Globus pallidus (tissue), 1 donor: ENCODE measurements at regions not wholly inside any gene's neighbourhood (a gene's known extent, or its start where the extent isn't known, plus 50 kb on each side); places are given as distances from the start of the nearest gene placed in this dataset.
"Not testable (repeated sequence)": the region's sequence is repeated elsewhere in the genome, so short reads cannot be mapped to it uniquely, and the experiment has no call there.

Experiments used
- DNase-seq: peaks from one replicate; pipeline ENCODE4 v3.0.0-alpha.2; 2015; ENCODE audit warnings: low spot score

DNA sequence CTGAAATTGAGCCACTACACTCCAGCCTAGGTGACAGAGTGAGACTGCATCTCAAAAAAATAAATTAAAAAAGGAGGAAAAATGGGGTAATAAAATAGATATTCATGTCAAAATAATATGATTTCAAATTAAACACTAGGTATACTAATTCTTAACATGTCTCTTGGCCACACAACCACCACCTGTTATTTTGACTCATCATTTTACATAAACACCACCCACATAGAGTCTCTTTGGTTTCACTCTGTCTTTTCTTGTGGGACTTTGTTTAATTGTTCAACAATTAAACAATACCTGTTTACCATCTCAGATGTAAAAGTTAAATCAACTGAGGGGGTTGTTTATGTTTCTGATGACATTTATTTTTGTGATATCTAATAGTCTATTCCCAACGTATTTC is 476.8 kb upstream of the ADGRB3 start:
- no peak for DNase-seq

DNA sequence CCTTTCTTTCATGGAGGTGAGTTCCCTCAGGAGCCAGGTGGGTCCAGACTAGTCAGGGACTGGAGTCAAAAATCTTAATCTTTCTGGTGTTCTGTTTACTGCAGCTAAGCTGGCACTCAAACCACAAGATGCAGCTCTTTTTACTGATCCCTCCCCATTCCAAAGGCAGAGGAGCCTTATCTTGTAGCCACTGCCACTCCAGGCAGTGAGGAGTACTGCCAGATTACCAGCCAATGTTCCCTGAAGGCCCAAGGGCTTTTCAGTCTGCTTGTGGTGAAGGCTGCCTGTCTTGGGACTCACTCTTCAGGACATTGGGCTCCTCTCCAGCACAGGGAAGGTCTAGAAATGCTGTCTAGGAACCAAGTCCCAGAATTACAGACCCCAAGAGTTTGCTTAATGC is 490.4 kb upstream of the ADGRB3 start:
- DNase-seq: no peak

DNA sequence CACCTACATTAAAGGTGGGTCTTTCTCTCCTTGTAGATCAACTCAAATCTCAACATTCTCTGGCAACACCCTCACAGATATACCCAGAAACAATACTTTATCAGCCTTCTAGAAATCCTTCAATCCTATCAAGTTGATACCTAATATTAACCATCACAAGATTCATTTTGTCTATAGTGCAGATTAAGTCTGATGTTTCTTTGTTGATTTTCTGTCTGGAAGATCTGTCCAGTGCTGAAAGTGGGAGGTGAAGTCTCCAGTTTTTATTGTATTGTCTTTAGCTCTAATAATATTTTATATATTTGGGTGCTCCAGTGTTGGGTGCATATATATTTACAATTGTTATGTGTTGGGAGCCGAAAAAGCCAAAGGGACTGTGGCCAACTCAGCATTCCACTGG is 493.9 kb upstream of the ADGRB3 start:
- DNase-seq: no peak

DNA sequence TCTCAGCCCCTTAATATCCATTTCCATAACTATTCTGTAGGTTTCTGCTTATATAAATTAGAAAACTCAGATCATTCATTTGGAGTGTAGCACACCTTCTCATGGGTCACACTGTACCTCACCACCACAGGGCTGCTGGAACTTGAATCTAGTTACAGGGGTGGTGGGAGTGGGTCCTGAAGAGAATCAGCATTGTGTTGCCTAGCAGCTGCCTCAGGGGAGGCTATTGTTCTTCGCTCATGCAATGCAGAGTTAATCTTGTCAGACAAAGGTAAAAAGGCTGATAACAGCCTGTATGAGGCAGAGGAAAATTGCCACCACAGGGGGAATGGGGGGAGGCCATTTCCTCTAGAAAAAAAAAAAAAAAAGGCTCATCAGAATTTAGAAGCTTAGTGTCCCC is 496.0 kb upstream of the ADGRB3 start:
- DNase-seq: no peak

DNA sequence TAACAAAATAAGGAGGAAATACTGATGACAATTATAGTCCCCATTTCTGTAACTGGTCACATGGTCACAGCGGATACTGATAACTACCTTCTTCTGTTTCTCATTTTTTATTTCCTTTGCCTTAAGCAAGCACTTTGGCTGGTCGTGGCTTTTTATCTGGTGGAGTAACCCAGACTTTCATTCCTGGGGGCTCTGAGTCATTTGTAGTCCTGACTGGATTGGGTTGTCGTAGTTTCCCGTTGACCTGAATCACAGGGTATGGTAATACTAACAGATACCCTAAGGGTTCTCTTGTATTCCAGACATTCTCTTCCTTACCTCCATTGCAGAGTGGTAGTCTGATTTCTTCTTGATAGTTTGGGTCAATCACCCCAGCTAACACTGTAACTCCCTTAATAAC is 500.3 kb upstream of the ADGRB3 start:
- no peak for DNase-seq

DNA sequence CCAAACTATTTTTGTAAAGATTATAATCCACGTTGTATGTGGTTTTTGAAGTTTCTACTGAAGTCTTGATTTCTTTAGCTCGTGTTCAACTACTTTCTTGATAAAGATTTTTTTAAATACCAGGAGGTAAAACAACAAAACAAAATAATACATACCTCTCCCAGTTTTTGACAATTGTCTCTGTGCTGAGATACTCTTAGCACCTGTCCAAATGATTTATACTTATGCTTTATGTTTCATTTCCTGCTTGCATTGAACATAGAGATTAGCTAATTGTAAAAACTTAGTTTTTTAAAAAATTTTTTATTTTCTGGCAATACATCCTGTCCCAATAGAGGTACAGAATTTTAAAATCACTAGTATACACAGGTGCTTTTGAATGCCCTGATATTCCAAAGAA is 506.9 kb upstream of the ADGRB3 start:
- no peak for DNase-seq

DNA sequence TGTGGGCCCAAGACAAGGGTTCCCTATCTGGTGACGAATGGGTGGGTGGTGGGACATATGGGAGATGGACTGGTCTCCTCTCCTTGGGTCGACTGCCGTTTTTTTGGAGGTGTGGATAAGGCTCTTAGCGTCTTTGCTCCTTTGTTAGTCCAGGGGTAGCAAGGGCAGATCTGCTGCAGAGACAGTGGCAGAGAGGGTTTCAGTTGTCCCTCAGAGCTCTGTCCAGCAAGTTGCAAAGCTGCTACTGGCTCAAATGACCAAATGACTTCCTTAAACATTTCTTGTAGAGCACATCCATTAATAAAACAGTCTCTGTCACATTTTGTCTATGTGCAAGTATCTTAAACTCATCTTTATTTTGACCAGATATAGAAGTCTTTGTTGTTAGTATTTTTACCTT is 508.0 kb upstream of the ADGRB3 start:
- no peak for DNase-seq

DNA sequence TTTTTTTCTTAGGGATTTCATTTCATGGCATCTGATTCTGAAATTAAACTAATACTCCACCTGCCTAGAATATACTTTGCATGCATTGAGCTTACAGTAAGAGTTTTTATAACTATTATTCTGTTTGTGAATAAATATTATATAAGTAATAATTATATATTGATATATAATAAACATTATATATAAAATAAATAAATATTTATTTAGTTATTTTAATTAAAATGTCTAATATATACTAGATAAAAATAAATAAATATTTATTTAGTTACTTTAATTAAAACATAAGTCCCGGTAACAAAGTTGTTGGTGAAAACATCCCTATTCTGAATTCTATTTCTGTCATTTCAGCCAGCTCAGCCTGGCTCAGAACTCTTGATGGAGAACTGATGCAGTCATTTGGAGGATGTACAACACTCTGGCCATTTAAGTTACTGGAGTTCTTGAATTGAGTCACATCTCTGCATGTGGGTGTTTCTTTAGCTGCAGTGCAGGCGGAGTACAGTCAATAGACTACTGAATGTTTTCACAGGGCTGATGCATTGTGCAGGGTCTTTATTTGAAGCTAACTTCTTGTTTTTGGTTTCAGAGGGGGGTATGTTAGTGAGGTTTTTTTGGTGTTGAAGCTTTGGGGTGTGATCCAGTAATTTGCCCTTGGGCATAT is 508.9 kb upstream of the ADGRB3 start:
- no peak for DNase-seq

DNA sequence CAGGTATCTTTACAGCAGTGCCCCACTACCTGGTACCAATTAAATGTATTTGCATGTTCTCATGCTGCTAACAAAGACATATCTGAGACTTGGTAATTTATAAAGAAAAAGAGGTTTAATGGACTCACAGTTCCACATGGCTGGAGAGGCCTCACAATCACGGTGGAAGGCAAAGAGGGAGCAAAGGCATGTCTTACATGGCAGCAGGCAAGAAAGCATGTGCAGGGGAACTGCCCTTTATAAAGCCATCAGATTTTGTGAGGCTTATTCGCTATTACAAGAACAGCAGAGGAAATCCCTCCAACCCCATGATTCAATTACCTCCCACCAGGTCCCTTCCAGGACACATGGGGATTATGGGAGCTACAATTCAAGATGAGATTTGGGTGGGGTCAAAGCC is 512.1 kb upstream of the ADGRB3 start:
- not testable (repeated sequence) for DNase-seq

DNA sequence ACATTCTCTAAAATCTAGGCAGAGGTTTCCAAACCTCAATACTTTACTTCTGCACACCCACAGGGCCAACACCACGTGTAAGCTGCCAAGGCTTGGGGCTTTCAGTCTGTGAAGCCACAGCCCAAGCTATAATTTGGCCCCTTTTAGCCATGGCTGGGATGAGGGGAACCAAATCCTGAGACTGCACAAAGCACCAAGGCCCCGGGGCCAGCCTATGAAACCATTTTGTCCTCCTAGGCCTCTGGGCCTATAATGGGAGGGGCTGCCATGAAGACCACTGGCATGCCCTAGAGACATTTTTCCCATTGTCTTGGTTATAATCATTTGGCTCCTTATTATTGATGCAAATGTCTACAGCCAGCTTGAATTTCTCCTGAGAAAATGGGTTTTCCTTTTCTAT is 513.0 kb upstream of the ADGRB3 start:
- no peak for DNase-seq

DNA sequence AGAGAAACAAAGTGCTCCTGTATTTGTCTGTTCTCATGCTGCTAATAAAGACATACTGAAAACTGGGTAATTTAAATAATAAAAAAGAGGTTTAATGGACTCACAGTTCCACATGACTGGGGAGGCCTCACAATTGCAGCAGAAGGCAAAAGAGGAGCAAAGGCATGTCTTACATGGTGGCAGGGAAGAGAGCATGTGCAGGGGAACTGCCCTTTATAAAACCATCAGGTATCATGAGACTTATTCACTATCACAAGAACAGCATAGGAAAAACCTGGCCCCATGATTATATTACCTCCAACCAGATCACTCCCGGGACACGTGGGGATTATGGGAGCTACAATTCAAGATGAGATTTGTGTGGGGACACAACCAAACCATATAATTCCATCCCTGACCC is 514.1 kb upstream of the ADGRB3 start:
- DNase-seq: not testable (repeated sequence)

DNA sequence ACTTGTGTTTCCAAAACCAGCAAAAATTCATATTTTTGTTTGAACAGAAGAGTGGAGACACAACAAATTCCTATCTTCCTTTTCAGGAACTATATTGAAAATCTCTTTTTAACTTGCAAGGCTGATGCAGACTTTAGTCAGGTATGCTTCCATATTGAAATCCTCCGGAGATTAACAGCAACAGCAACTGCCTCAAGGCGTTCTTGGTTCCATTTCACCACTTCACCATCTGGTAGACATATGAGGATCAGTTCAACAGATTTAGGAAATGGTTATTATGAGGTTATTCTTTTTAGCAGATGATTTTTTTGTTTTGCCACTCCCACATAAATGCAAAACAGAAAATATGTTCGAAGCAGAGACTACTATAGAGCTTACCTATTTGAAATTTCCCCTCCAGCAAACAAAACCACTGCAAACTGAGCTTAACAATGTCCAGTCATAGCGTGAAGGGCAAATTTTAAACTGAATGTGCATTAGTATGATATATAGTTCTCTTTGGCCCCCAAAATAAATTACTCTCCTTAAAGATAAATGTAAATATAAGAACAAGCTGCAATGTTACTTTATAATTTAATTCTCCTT is 520.5 kb upstream of the ADGRB3 start:
- DNase-seq: no peak

DNA sequence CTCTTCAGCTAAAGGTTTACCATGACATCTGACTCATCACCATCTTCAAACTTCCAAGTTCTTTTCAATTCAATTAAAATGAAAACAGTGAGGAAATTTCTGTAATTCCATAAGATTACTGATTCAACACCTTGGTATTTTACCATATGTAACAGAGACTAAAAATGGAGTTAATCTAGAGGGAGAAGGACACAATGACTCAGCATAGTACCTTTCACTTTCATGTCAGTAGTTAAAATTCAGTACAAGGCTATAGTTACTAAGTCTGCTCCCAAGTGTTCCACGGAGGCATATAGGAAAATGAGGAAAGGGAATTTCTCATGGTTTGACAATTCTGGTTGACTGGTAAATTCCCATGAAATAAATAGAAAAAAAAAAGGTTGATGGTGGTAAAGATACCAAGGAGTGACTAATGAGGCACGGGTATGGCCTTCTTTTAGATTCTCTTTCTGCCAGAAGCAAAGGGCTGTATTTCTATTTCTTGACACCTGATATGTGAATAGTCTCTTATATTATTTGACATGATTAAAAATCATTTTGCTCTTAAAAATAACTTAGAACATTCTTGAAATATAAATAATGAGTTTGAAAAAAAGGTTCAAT is 526.7 kb upstream of the ADGRB3 start:
- DNase-seq: no peak

DNA sequence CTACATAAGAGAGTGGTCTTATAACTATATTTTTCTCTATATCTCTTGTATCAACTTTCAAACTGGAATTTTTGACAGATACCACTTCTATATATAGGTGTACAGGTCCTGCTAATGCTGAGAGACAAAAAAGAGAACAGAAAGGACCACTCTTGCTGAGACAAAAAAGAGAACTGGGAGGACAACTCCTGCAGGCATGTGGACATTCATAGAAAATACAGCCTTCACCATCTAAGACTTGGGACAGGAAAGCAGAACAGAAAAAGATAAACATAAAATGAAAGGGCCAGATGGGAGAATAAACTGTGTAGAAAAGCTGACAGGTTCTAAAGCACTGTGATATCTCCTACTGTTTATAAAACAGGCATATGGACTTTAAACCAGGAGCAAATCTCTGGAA is 541.0 kb upstream of the ADGRB3 start:
- DNase-seq: no peak

DNA sequence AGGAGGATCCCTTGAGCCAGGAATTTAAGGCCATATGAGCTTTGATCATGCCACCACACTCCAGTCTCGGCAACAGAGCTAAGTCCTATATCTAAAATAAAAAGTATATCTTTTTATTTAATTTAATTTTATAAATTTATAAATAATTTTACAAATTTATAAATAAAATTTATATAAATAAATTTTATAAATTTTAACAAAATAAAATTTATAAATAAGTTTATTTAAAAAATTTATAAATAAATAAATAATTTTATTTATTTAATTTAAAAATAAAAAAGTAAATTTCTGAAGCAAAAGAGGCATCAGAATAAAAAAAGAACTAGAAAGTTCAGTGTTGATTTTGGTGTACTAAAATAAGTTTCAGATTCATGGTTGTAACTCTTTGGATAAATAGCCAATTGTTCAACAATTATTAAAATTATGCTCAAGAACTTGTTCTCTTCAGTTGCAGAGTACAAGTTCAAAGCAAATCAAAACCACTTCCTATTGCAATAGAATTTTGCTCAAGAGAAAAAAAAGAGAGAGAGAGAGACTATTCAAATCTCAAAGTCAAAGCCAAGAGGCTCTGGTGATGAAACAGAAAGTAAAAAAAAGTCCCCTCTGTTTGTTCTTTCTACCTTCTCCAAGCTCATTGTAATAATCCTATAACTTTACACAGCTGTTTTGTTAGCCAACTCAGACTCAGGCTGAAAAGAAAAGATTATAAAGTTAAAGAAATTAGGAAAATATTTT is 547.5 kb upstream of the ADGRB3 start:
- DNase-seq: no peak

DNA sequence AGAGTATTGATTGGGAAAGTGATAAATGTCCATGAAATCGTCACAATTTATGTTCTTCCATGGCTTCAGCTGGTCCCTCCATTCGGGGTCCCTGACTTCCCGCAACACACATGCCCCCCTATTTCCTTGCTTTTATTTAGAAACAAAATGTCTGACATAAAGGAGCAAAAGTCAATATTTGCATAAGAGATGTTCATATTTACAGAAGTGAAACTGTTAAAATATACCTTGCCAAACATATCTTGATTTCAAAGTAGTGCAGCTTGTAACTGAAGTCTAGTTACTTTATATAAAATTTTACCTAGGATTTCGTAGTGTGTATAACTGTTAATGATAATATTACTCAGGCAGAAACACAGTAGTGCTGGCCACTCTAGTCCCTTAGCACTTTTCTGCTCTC is 548.9 kb upstream of the ADGRB3 start:
- no peak for DNase-seq

DNA sequence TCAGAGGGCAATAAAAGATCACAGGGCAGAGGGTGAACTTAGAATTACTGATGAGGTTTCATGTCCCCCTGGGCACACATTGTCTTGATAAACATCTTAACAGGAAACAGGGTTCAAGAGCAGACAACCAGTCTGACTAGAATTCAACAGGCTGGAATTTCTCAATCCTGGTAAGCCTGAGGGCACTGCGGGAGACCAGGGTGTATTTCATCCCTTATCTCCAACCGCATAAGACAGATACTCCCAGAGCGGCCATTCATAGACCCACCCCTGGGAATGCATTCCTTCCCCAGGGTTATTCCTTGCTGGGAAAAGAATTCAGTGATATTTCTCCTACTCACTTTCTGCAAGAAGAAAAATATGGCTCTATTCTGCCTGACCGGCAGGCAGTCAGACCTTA is 549.5 kb upstream of the ADGRB3 start:
- not testable (repeated sequence) for DNase-seq

DNA sequence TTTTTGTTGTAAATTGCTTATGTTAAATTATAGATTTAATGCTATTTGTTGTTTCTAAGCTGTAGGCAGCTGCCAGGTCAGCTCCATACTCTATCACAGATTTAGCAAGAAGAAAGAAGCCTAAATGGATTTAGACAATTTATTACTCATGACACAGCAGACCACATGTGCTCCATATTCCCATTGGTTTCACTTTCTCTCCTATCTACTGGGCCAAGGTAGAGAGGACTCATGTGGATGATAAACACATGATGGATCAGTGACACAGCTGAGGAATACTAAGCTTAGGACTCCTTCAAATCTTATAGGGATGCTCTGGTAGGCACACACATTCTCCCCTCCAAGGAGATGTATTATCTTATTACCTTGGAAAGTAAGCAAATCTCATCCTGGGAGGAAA is 553.0 kb upstream of the ADGRB3 start:
- no peak for DNase-seq

DNA sequence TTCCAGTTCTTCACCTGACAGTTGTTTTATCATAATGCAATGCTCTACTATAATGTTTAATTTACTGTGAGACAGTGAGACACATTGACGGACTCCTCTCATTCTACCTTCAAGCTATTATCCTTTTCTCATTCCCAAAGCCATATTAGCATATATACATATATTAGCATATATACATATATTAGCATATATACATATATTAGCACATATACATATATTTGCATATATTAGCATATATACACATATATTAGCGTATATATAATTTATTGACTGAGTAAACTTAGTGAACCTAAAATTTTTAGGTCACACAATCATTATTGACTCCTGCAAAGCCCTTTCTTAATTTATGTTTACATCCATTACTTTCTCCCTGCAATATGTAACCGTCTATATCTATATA is 555.0 kb upstream of the ADGRB3 start:
- no peak for DNase-seq

DNA sequence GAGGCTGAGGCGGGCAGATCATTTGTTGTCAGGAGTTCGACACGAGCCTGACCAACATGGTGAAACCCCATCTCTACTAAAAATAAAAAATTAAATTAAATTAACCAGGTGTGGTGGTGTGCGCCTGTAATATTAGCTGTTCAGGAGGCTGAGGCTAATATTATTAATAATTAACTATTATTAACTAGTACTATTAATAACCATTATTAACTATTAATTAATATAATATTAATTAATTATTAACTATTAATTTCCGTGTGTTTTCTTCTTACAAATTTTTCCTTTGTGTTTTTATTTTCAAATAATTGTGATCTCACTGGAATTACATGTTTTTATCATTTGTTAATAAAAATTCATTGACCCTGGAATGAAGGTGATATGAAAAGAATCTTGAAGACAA is 557.4 kb upstream of the ADGRB3 start:
- DNase-seq: no peak

DNA sequence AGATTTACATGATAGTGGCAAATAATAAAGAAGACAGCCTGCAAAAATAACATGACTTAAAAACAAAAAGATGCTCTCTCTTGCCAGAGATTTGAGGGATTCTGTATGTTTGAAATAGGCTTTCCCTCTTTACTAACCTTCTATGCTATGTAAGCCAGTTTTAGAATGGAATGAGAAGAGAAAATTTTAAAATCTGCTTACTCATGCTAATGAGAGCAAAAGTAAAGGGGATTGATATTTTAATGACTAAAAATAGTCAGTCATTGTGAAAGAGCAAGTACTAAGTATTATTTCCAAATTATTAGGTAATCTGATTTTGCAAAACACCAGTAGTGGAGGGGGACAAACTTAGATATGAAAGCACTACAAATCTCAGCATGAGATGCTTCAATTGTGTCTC is 563.3 kb upstream of the ADGRB3 start:
- no peak for DNase-seq

DNA sequence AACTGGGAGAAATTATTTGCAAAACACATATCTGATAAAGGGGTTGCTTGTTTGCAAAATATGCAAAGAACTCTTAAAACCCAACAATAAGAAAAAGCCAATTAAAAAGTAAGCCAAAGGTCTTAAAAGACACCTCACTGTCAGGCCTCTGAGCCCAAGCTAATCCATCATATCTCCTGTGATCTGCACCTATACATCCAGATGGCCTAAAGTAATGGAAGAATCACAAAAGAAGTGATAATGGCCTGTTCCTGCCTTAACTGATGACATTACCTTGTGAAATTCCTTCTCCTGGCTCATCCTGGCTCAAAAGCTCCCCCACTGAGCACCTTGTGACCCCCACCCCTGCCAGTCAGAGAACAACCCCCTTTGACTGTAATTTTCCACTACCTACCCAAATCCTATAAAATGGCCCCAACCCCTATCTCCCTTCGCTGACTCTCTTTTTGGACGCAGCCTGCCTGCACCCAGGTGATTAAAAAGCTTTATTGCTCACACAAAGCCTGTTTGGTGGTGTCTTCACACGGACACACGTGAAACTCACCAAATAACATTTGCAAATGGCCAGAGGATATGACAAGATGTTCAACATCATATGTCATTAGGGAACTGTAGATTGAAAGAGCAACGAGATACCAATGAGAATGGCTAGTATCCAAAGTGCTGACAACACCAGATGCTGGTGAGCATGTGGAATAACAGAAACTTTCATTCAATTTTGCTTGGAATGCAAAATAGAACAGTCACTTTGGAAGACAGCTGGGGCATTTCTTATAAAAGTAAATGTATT is 565.0 kb upstream of the ADGRB3 start:
- no peak for DNase-seq
